ENCODE measurements at regions not wholly inside any gene's neighbourhood (a gene's known extent, or its start where the extent isn't known, plus 50 kb on each side); places are given as distances from the start of the nearest gene placed in this dataset.
"Not testable (repeated sequence)": the region's sequence is repeated elsewhere in the genome, so short reads cannot be mapped to it uniquely, and the experiment has no call there.

DNA sequence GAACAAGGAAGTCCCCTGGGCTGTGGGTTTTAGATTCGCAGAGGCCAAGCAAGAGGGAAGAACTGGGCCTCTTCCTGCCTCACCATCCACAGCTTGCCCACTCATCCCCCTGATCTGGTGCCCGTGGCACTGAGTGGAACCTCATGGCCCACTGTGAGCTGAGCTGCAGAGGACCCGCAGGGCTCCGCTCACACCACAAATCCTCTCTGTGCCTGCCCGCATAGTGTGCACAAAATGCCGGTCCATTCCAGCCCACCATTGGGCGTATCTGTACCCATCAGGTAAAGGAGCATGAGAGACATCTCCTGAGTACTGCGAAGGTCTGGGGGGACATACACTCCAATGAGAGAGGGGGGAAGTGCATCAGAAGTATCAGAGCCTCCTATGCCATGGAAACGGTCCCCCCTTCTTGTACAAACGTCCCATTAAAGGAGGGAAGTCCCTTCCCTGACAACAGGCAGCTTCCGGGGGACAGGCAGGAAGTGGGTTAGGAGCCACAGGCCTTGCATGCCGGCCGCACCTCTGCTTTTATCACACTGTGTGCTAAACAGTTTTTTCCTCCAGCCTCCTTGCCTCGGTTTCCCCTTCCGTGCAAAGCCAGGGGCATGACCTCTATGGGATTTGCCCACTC lies 309.4 kb upstream of the DIO3 start:
- DNase-seq: no peak

DNA sequence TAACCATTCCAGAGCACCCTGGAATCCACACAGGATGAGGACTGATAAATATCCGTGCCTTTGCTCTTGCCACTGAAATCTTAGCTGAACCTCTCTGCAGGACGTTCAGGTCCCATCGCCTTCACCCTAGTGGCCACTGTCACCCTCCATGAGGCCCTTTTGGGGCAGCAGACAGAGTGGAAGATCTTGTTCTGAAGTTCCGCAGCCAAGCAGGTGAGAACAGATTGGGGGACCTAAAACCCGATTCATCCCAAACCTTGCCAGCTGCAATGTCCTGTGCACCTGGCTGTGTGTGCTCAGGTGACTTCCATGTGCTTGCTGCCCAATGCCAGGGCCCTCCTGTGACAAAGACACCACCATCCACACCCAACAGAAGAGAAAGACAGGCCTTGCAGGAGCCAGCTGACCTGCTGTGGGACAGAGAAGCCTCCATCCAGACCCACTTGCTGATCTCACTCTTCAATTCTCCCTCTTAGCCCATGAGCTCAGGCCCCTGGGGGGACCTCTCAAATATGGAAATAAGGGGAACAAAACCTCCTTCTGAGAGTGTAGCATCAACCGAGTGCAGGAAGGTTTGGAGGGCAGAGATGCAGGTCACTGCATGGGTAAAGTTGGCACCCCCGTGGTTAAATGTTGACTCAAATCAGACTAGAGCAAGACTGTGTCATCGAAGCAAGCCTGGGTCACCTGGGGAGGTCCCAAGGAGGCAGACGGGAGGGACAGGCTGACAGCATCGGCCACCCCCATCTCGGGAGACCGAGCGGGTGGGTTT lies 308.7 kb upstream of the DIO3 start:
- DNase-seq: no peak

DNA sequence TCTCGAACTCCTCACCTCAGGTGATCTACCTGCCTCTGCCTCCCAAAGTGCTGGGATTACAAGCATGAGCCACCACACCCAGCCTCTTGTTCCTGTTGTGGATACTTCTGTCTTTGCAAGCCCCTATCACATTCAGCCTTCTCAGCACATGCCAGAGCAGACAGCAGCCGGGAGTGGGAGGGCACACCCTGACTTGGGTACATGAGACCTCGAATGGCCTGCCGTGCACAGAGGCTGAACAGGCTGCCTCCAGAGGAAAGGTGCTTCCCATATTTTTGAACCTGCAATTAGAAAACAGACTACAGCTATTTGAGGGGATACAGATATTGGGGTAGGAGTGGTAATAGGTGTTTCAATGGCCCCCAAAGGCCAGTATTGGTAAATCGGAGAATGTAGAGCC lies 307.3 kb upstream of the DIO3 start:
- DNase-seq: no peak

DNA sequence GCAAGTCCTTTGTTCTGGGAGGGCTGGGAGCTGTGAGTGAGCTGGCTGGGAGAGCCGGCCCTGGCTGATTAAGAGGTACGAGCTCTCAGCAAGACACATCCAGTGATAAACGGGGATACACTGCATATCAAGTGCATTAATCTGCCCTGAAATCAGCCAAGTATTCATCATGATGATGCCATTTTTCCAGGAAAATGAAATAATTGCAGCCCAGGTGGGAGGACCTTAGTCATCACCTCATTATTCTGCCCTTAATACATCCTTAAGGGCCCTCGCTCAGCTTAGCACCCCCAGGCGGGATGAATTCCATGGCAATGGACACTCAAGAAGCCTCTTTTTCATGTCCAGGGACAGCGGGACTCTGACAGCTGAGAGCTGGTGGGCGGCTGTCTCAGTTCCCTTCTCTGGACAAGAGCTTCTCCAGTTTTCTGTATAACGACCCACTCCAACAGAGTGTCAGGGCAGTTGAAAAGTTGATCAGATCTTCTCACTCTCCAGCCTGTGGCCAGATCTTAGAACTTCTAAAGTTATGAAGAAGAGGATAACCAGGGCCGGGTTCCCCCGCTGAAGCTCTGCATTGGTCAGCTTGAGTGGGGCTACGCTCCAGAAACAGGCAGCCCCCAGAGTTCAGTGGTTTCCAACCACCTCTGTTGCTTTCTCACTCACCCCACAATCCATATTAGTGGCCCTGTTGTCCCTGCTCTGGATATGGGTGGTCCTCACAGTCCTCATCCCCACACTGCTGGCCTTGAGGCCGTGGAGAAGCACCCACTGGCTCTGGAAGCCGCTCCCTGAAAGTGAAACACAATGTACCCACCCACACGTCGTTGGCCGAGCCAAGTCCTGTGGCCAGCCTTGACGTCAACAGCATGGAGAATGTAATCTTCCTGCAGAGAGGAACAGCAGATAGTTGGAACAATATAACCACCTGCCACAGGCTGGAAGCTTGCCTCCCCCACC lies 306.2 kb upstream of the DIO3 start:
- DNase-seq: no peak

DNA sequence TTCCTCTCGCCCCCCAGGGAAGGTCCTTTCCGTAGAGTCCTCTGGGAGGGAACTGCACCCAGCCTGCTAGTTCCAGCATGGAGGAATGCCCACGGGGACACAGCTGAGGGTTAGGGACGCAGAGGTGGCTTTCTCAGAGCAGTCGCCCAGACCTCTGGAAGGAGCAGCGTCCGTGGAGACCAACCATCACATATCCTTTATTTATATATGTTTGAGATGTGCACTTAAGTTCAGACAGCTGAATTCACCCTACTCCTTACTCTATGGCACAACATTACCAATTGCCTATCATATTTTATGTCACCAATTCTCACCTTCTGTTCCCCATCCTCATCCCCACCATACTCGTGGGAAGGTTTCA lies 305.6 kb upstream of the DIO3 start:
- no peak for DNase-seq

DNA sequence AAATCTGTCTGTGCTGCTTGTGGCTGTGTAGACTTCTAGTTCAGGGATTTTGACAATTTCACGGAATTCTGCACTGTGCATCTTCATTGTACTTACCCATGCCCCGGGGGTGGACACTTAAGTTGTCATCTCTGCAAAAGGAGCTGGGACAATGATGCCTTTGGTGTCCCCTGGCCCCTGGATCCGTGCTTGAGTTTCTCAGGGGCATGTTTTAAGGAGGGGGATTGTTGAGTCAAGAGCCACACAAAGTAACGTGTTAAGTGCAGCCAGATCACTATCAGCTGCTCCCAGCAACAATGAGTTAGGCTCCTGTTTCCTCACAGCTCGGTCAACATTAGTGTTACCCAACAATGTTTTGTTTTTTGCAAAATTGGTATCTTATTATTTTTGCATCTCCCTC lies 305.0 kb upstream of the DIO3 start:
- DNase-seq: no peak

DNA sequence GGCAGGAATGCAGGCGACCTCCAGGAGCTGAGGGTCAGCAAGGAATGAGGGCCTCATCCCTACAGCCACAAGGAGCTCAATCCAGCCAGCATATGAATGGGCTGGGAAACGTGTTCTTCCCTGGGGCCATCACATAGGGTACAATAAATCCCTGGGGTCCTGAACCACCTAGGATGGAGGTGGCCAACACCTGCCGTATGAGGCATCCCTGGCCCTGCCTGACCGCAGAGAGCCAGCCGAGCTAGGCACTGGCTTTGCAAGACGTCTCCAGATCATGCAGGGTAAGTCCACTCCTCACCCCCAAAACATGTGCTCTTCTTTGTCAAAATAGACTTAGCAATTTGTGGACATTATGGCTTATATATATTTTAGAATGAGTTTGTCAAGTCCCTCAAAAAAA lies 303.7 kb upstream of the DIO3 start:
- no peak for DNase-seq

DNA sequence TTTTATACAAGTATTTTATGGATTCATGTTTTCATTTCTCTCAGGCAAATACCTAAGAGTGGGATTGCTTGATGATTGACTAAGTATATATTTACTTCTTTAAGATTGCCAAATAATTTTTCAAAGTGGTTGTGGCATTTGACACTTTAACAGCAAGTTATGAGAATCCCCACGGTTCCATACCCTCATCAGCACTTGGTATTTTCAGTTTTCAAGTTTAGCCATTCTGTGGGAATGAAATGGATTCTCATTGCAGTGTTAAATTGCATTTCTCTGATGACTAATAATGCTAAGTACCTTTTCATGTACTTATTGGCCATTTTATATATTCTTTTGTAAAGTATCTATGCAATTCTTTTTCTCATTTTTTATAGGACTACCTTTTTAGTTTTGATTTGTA lies 301.5 kb upstream of the DIO3 start:
- no peak for DNase-seq

DNA sequence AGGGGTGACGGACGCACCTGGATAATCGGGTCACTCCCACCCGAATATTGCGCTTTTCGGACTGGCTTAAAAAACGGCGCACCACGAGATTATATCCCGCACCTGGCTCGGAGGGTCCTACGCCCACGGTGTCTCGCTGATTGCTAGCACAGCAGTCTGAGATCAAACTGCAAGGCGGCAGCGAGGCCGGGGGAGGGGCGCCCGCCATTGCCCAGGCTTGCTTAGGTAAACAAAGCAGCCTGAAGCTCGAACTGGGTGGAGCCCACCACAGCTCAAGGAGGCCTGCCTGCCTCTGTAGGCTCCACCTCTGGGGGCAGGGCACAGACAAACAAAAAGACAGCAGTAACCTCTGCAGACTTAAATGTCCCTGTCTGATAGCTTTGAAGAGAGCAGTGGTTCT lies 294.9 kb upstream of the DIO3 start:
- not testable (repeated sequence) for DNase-seq

DNA sequence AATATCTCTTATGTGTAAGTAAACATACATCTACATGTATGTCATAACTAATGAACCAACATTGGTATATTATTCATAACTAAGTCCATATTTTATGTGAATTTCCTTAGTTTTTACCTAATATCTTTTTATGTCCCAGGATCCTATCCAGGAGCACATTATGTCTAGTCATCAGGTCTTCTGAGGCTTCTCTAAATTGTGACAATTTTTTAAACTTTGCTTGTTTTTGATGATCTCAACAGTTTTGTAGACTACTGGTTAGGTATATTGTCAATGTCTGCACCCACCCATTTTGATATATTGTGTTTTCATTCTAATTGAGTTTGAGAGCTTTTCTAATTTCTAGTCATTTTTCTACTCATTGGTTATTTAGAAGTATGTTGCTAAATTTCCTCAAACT lies 288.2 kb upstream of the DIO3 start:
- no peak for DNase-seq

DNA sequence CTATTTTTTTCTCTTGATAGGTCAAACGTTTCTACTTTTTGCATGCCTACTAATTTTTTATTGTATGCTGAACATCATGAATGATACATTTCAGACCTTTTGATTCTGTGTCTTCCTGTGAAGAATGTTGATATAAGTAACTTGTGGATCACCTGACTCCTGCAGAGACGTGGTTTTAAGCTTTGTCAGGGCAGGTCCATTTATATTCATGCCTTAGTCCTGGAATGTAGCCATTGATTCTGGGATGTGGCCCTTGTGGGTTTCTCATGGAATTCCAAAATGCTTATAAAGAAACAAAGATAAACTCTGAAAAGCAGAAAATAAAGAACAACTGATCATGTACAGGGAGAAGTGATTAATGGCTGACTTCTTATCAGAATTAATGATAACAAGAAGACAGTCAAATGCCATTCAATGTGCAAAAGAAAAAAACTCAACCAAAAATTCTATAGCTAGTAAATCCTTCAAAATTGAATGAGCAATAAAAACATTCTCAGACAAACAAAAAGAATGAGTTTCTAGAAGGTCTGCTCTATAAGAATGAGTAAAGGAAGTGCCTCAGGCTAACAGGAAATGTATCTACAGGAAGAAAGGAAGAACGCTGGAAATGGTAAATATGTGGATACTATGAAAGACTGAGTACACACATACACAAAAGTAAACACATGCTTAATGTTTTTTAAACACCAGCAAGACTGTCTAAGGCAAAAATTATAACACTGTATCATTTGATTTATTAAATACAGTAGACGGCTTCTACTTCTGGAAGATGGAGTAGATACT lies 284.8 kb upstream of the DIO3 start:
- no peak for DNase-seq

DNA sequence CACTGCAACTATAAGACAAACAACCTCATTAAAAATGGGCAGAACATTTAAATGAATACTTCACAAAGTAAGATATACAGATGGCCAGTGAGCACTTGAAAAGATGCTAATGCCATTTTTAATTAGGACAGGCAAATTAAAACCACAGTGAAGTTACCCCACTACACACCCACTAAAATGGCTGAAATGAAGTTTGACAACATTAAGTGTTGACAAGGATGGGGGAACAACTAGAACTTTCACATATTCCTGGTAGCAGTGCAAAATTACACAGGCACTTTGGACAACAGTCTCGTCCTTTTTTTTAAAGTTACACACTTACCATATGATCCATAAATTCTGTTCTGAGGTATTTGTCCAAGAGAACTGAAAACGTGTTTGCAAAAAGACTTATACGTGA lies 278.9 kb upstream of the DIO3 start:
- no peak for DNase-seq

DNA sequence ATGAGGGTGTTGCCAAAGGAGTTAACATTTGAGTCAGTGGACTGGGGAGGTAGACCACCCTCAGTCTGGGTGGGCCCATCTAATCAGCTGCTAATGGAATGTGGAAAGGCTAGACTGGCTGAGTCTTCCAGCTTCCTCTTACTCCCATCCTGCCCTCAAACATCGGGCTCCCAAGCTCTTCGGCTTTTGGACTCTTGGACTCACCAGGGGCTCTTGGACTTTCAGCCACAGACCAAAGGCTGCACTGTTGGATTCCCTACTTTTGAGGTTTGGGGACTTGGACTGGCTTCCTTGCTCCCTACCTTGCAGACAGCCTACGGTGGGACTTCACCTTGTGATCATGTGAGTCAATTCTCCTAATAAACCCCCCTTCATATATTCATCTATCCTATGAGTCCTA lies 276.6 kb upstream of the DIO3 start:
- no peak for DNase-seq

DNA sequence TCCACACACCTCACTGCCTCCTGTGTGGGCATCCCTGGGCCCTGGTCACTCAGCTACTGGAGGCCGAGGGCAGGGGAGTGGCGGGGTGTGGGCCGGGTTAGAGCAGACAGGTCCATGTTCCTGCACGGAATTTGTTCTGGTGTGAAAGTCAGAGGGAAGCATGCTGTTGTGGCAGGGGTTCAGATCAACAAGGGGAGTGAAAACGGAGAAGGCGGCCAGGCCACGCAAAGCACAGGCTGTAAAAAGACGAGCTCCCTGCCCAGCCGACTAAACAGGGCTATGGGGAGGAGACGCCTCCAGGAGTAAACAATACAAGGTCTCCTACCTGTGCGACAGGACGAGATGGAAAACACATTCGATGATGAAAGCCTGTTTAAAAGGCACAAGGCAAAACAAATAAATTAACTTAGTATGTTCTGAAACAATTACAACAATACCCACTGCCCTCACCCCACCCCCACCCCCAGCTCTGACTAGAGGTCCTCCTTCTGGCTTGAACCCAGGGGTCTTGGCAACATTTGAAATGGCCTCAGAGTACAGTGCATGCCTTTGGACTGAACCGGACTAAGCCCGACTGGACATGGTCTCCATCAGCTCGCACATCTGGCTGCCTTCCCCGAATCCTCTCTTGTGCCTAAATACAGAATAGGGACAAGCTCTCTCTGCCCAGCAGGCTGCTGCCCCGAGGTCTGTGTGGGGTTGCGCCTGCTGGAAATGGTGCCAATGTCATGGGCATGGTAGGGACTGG lies 274.9 kb upstream of the DIO3 start:
- DNase-seq: no peak

DNA sequence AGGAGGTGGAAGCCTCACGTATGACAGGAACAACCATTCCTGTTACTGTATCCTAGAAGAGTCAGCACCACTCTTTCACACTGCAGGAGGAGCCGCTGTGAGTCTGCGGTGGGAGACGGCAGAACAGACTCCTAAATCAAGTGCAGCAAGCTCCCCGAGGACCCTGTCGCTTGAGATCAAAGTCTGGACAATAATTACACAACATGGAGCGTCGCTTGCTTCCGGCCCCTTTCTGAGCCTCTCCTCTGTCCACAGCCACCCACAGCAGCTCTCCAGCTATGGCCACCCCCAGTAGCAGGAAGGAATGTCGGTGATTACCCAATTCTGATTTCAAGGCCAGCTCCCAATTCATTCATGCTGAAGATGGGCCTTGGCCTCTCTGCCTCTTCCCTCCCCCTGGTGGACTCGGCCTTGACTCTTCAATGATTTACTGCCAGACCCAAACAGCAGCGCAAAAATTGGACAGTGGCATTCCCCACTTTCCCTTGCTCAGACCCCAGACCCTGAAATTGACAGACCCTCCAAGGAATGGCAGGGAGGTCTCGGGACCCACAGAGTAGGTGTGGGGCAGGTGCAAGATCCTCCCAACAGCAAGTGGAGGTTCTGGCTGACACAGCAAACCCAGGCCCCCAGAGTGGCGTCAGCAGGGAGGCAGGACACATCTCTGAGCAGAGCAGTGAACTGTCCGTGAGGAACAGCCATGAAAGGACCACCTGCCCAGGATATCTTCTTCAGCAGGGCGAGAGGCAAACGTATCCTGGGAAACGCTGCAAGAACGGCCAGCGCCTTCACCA lies 272.7 kb upstream of the DIO3 start:
- DNase-seq: no peak

DNA sequence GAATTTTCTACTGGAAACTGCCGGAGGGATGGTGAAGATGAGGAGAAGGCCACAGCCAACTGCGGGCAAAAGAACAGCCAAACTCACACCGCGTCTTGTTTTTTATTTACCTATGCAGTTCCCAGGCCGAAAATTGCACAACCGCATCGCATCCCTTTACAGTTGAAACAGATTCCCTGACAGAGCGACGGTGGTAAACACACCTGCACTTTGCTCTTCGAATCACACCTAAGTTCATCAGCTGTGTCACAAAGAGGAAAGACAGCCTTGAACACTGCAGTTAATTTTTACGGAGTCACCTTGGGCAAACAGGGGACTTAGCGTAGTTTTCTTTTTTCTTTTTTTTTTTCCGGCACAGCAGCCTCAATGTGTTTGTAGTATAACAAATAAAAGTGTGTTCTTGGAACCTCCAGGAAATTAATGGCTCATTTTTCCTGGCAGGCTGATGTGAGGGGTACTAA lies 272.0 kb upstream of the DIO3 start:
- DNase-seq: no peak

DNA sequence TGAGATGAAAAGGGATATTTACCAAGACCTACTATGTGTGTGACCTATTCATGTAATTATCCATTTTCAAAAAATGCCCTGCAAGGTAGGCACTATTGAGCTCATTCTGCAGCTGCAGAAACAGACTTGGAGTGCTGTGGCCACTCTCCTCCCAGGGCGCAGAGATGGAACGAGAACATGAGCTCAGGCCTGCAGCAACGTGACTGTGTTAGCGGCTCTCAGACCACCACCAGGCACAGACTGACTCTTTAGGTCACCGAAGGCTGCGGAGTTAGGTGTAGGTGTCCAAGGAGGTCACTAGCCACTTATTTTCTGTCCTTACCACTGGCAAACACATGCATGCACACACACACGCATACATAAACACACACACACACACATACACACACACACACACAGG lies 271.4 kb upstream of the DIO3 start:
- no peak for DNase-seq

DNA sequence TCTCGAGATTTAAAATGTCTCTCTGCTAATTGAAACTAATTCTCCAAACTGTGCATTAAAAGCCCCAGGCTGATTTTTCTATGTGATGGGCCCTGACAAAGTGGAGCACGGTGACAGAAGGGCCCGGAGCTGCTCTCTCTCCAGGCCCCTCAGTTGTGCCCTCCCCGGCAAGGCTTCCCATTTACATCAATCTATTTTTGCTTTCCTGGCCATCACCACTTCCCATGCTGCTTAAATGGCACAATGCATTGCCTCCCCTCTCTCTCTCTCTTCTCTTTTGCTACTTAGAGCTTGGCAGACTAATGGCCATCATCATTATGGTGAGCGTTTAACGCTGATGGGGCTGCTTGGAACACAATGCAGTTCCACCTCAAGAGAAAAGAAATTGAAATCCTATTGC lies 270.7 kb upstream of the DIO3 start:
- no peak for DNase-seq

DNA sequence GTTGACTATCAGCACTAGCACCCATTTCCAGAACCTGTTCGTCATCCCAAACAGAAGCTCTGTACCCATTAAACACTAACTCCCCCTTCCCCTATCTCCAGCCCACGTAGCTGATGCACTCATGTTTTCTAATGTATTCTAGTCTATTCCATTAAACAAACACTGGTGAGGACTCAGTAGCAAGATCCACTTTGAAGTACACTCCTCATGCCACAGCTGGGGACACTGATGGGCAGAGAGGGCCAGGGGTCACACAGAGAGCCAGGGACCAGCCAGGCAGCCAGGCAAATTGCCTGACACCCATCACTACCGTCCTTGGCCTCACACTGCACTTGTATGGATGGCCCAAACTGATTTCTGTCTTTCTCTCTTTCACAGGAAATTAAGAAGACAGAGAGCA lies 269.9 kb upstream of the DIO3 start:
- DNase-seq: no peak

DNA sequence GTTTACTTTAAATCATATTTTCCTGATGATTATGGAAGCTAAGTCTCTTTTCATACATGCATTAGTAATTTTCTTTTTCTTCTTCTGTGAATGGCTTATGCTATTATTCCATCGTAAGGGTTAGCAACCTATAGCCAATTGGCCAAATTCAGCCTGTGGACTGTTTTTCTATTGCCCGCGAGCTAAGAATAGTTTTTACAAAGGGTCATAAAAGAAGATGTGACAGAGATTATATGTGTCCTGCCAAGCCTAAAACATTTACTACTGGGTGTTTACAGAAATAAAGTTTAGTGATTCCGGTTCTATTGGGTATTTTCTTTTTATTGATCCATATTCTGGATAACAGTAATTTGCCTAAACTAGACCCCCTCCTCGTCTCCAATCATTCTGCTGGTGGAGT lies 268.8 kb upstream of the DIO3 start:
- no peak for DNase-seq

DNA sequence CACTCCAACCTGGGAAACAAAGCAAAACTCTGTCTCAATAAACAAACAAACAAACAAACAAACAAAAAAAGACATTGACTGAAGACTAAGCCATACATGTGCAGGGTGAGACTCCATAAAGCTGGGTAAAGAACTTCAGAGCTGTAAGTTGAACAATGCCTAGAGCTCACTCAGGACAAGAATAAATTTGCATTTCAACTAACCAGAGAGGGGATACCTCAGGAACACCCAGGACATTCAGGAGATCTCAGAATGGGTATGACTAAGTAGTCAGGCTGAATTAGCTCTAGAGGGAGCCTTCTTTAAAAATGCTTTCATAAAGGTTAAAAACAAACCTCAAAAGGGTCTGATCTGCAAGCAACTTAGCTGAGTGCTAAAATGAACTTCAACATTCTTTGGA lies 267.7 kb upstream of the DIO3 start:
- no peak for DNase-seq

All from activated CD4-positive, alpha-beta T cell treated with anti-CD3 and anti-CD28 coated beads, Interleukin-2, amount 50 U/mL, for 48 hours (primary cell).